H9 (cell line): ENCODE measurements at regions not wholly inside any gene's neighbourhood (a gene's known extent, or its start where the extent isn't known, plus 50 kb on each side); places are given as distances from the start of the nearest gene placed in this dataset.
"Not testable (repeated sequence)": the region's sequence is repeated elsewhere in the genome, so short reads cannot be mapped to it uniquely, and the experiment has no call there.

Source experiments
- DNase-seq: peaks from one replicate; pipeline ENCODE4 v3.0.0-alpha.2; 2017
- H2AFZ ChIP-seq: one replicate; pipeline ENCODE4 v1.6.1; 2013; ENCODE audit warnings: mild to moderate bottlenecking, low read length, control low read depth, moderate library complexity
- H2AK5ac ChIP-seq: 2 replicates; pipeline ENCODE4 v1.6.1; 2013; ENCODE audit warnings: low read length, control low read depth, mixed read lengths; ENCODE audit not compliant: insufficient read length
- H2BK120ac ChIP-seq: one replicate; pipeline ENCODE4 v1.6.1; 2013; ENCODE audit warnings: low read depth, mild to moderate bottlenecking, low read length, control low read depth, inconsistent platforms; ENCODE audit not compliant: poor library complexity, severe bottlenecking
- H2BK12ac ChIP-seq: 2 replicates; pipeline ENCODE4 v1.6.1; 2013; ENCODE audit warnings: low read length, control low read depth, mixed read lengths, low read depth; ENCODE audit not compliant: insufficient read length
- H2BK15ac ChIP-seq: 2 replicates; pipeline ENCODE4 v1.6.1; 2013; ENCODE audit warnings: low read depth, low read length, control low read depth
- H2BK20ac ChIP-seq: one replicate; pipeline ENCODE4 v1.6.1; 2013; ENCODE audit warnings: low read depth, mild to moderate bottlenecking, low read length, control low read depth, inconsistent platforms; ENCODE audit not compliant: poor library complexity, severe bottlenecking
- H2BK5ac ChIP-seq: 2 replicates; pipeline ENCODE4 v1.6.1; 2013; ENCODE audit warnings: low read length, control low read depth, mixed read lengths; ENCODE audit not compliant: insufficient read length
- H3K14ac ChIP-seq: 2 replicates; pipeline ENCODE4 v1.6.1; 2013; ENCODE audit warnings: low read length, control low read depth; ENCODE audit not compliant: insufficient read depth
- H3K18ac ChIP-seq: 2 replicates; pipeline ENCODE4 v1.6.1; 2013; ENCODE audit warnings: low read depth, mild to moderate bottlenecking, mixed read lengths, low read length, control low read depth; ENCODE audit not compliant: insufficient read length
- H3K23ac ChIP-seq: 2 replicates; pipeline ENCODE4 v1.6.1; 2013; ENCODE audit warnings: low read length, control low read depth, mixed read lengths, low read depth; ENCODE audit not compliant: insufficient read length
- H3K23me2 ChIP-seq: 2 replicates; pipeline ENCODE4 v1.6.1; 2013; ENCODE audit warnings: low read depth, mild to moderate bottlenecking, mixed read lengths, low read length, control low read depth; ENCODE audit not compliant: insufficient read length, poor library complexity, severe bottlenecking
- H3K27ac ChIP-seq: 2 replicates; pipeline ENCODE4 v1.5.1; 2013; ENCODE audit warnings: low read length, control low read depth, mixed read lengths, low read depth; ENCODE audit not compliant: insufficient read length
- H3K27me3 ChIP-seq: 2 replicates; pipeline ENCODE4 v1.6.1; 2013; ENCODE audit warnings: low read length, control low read depth, inconsistent platforms; ENCODE audit not compliant: insufficient read depth
- H3K4ac ChIP-seq: 2 replicates; pipeline ENCODE4 v1.6.1; 2013; ENCODE audit warnings: low read depth, mild to moderate bottlenecking, control low read depth, inconsistent platforms, low read length, moderate library complexity
- H3K4me1 ChIP-seq: 2 replicates; pipeline ENCODE4 v1.6.1; 2013; ENCODE audit warnings: low read length, control low read depth, inconsistent platforms; ENCODE audit not compliant: insufficient read depth
- H3K4me2 ChIP-seq: 2 replicates; pipeline ENCODE4 v1.6.1; 2013; ENCODE audit warnings: low read length, control low read depth, mixed read lengths; ENCODE audit not compliant: insufficient read length, insufficient read depth
- H3K56ac ChIP-seq: 2 replicates; pipeline ENCODE4 v1.6.1; 2013; ENCODE audit warnings: low read depth, mild to moderate bottlenecking, mixed read lengths, low read length, control low read depth; ENCODE audit not compliant: insufficient read length
- H3K79me1 ChIP-seq: 2 replicates; pipeline ENCODE4 v1.6.1; 2013; ENCODE audit warnings: low read depth, mild to moderate bottlenecking, moderate library complexity, low read length, control low read depth, inconsistent platforms; ENCODE audit not compliant: insufficient read depth, poor library complexity, severe bottlenecking
- H3K79me2 ChIP-seq: 2 replicates; pipeline ENCODE4 v1.6.1; 2013; ENCODE audit warnings: low read length, control low read depth, inconsistent platforms; ENCODE audit not compliant: insufficient read depth
- H3K9ac ChIP-seq: 2 replicates; pipeline ENCODE4 v1.6.1; 2013; ENCODE audit warnings: low read length, control low read depth, mixed read lengths; ENCODE audit not compliant: insufficient read length; ENCODE audit errors: extremely low read depth
- H3K9me3 ChIP-seq: one replicate; pipeline ENCODE4 v1.6.1; 2013; ENCODE audit warnings: low read depth, low read length, inconsistent platforms; ENCODE audit not compliant: control insufficient read depth
- H3T11ph ChIP-seq: one replicate; pipeline ENCODE4 v1.6.1; 2013; ENCODE audit warnings: mild to moderate bottlenecking, low read length, control low read depth, inconsistent platforms
- H4K20me1 ChIP-seq: one replicate; pipeline ENCODE4 v1.6.1; 2013; ENCODE audit not compliant: control insufficient read depth, insufficient read length, insufficient read depth
- H4K5ac ChIP-seq: 2 replicates; pipeline ENCODE4 v1.6.1; 2013; ENCODE audit warnings: low read depth, mild to moderate bottlenecking, mixed read lengths, low read length, control low read depth; ENCODE audit not compliant: insufficient read length
- H4K8ac ChIP-seq: replicated peaks from 2 replicates; pipeline ENCODE4 v1.6.1; 2013; ENCODE audit warnings: low read length, control low read depth, mixed read lengths, low read depth; ENCODE audit not compliant: insufficient read length
- H4K91ac ChIP-seq: 2 replicates; pipeline ENCODE4 v1.6.1; 2013; ENCODE audit warnings: low read depth, mild to moderate bottlenecking, moderate library complexity, mixed read lengths, low read length, control low read depth; ENCODE audit not compliant: insufficient read length
- H3K27ac Mint-ChIP-seq, 3 experiments: 2 replicates in 2 of 3; 3 replicates in 1 of 3; pipeline ENCODE4 v1.8.0; 2020 to 2021; ENCODE audit warnings: mixed read lengths in 3 of 3, mild to moderate bottlenecking in 1 of 3, moderate library complexity in 1 of 3
- H3K27me3 Mint-ChIP-seq: 2 replicates; pipeline ENCODE4 v1.8.0; 2021; ENCODE audit warnings: low read depth, mild to moderate bottlenecking, moderate library complexity, mixed read lengths
- H3K36me3 Mint-ChIP-seq, 3 experiments: 2 replicates in 2 of 3; 3 replicates in 1 of 3; pipeline ENCODE4 v1.8.0; 2020 to 2021; ENCODE audit warnings: low read depth in 3 of 3, mixed read lengths in 3 of 3; ENCODE audit not compliant: insufficient read depth in 1 of 3
- H3K4me1 Mint-ChIP-seq, 2 experiments: 2 replicates each; pipeline ENCODE4 v1.8.0; 2020; ENCODE audit warnings: mixed read lengths in 2 of 2
- H3K4me3 Mint-ChIP-seq, 2 experiments: 2 replicates in 1 of 2; 3 replicates in 1 of 2; pipeline ENCODE4 v1.8.0; 2020 to 2021; ENCODE audit warnings: mild to moderate bottlenecking in 2 of 2, mixed read lengths in 2 of 2, moderate library complexity in 1 of 2
- H3K9me3 Mint-ChIP-seq, 2 experiments: 2 replicates in 1 of 2; 3 replicates in 1 of 2; pipeline ENCODE4 v1.8.0; 2020; ENCODE audit warnings: mild to moderate bottlenecking in 2 of 2, mixed read lengths in 2 of 2, moderate library complexity in 1 of 2
- WGBS: extraction: QIAGEN DNeasy Blood & Tissue Kit; methylation state at CpG from one replicate; pipeline ENCODE4 v1.1.7; 2013; ENCODE audit warnings: missing lambda C conversion rate, low lambda C conversion rate, mixed read lengths; ENCODE audit not compliant: insufficient read length; ENCODE audit errors: extremely low coverage; 5-methylcytosine and 5-hydroxymethylcytosine counted together

GRCh38 chr9:64813072-64813471 is 471.9 kb downstream of the FOXD4L5 start:
- not testable (repeated sequence) for H3K27ac Mint-ChIP-seq, H3K56ac ChIP-seq, H2BK12ac ChIP-seq, H2BK5ac ChIP-seq, H3K4me3 Mint-ChIP-seq, H3K27ac ChIP-seq, H2AFZ ChIP-seq, H2AK5ac ChIP-seq, H4K91ac ChIP-seq, H3K4ac ChIP-seq, H4K8ac ChIP-seq, H4K20me1 ChIP-seq, H3K4me1 Mint-ChIP-seq, H3K79me1 ChIP-seq, H4K5ac ChIP-seq, H3K36me3 Mint-ChIP-seq, H3K23ac ChIP-seq, H3K23me2 ChIP-seq, DNase-seq, H3K4me2 ChIP-seq, H3K9me3 ChIP-seq, H3K79me2 ChIP-seq, H3T11ph ChIP-seq, H3K27me3 ChIP-seq, H2BK120ac ChIP-seq, H2BK15ac ChIP-seq, H3K9ac ChIP-seq, H3K18ac ChIP-seq, H3K14ac ChIP-seq, H3K4me1 ChIP-seq, H2BK20ac ChIP-seq, H3K9me3 Mint-ChIP-seq
- H3K27me3 Mint-ChIP-seq, result peaks cover 18% of the 10 kb centered on the region

- not testable (repeated sequence) for H3K18ac ChIP-seq, H4K5ac ChIP-seq, H3K23ac ChIP-seq, H3K4me1 ChIP-seq, H3K4me2 ChIP-seq, H4K20me1 ChIP-seq, H2BK5ac ChIP-seq, H3K79me1 ChIP-seq, H3K27ac ChIP-seq, H3K56ac ChIP-seq, H4K8ac ChIP-seq, H2BK15ac ChIP-seq, H3K9me3 ChIP-seq, H3K23me2 ChIP-seq, H2BK120ac ChIP-seq, H3K27me3 ChIP-seq, H3K27ac Mint-ChIP-seq, H2AK5ac ChIP-seq, H3T11ph ChIP-seq, H2AFZ ChIP-seq, H3K9ac ChIP-seq, H3K4me3 Mint-ChIP-seq, H3K14ac ChIP-seq, H3K4me1 Mint-ChIP-seq, H3K4ac ChIP-seq, H3K36me3 Mint-ChIP-seq, H3K79me2 ChIP-seq, H4K91ac ChIP-seq, H2BK12ac ChIP-seq, DNase-seq, H2BK20ac ChIP-seq, H3K9me3 Mint-ChIP-seq
- peaks cover 44% of the 10 kb centered on the region for H3K27me3 Mint-ChIP-seq
- no CpG with 5 or more reads among the region's 3 CpGs for WGBS
Measured at GRCh38 chr9:64778667-64779066, 506.3 kb downstream of the FOXD4L5 start.

GRCh38 chr9:64776269-64776668 is 508.7 kb downstream of the FOXD4L5 start:
- H3K9me3 Mint-ChIP-seq, H4K91ac ChIP-seq, H3K9me3 ChIP-seq, H3T11ph ChIP-seq, H3K18ac ChIP-seq, H3K14ac ChIP-seq, H3K4me3 Mint-ChIP-seq, H3K4ac ChIP-seq, H3K36me3 Mint-ChIP-seq, H3K4me2 ChIP-seq, H2AFZ ChIP-seq, H3K27ac ChIP-seq, H2BK20ac ChIP-seq, H3K4me1 ChIP-seq, H2BK15ac ChIP-seq, H4K20me1 ChIP-seq, H3K23me2 ChIP-seq, H2BK12ac ChIP-seq, H3K79me1 ChIP-seq, H3K56ac ChIP-seq, H2BK120ac ChIP-seq, H4K5ac ChIP-seq, H3K9ac ChIP-seq, H2AK5ac ChIP-seq, H3K23ac ChIP-seq, DNase-seq, H3K27ac Mint-ChIP-seq, H3K4me1 Mint-ChIP-seq, H3K79me2 ChIP-seq, H3K27me3 ChIP-seq, H4K8ac ChIP-seq, H2BK5ac ChIP-seq: not testable (repeated sequence)
- peaks cover 35% of the 10 kb centered on the region for H3K27me3 Mint-ChIP-seq
- no CpG with 5 or more reads among the region's 2 CpGs for WGBS
